IMR-90 (cell line): ENCODE measurements at regions not wholly inside any gene's neighbourhood (a gene's known extent, or its start where the extent isn't known, plus 50 kb on each side); places are given as distances from the start of the nearest gene placed in this dataset.

Experiments used
- ATAC-seq: fragments of 200-7000 bp; cut with Tn5 transposase; 2 replicates; pipeline ENCODE4 v1.9.1; 2020; ENCODE audit warnings: low read depth, mild to moderate bottlenecking, moderate library complexity
- BruUV-seq: library from RNA; stranded (reverse); fragments of 400-500 nt; replicated peaks from 2 replicates; lab custom pipeline; 2021; lab: Mats Ljungman, UMichigan
- CTCF ChIA-PET: fragments of 300-600 bp; formaldehyde crosslinking; extraction: SDS; loops from one replicate; lab custom pipeline; 2021; ENCODE audit warnings: antibody characterized with exemption; lab: Yijun Ruan, JAX
- POLR2A ChIA-PET: fragments of 300-600 bp; sonication (Branson Sonifier 250); formaldehyde crosslinking; loops from one replicate; lab custom pipeline; 2022; ENCODE audit warnings: antibody characterized with exemption; ENCODE audit not compliant: unreplicated experiment; lab: Charles Lee
- DNase-seq: peaks from one replicate; pipeline ENCODE4 v3.0.0; 2013
- H2AFZ ChIP-seq: replicated peaks from 2 replicates; pipeline ENCODE3; 2013; ENCODE audit warnings: low read length, mild to moderate bottlenecking; ENCODE audit not compliant: poor library complexity
- H2AK5ac ChIP-seq: 2 replicates; pipeline ENCODE4 v1.6.1; 2013; ENCODE audit warnings: low read depth, low read length, inconsistent platforms
- H2AK9ac ChIP-seq: replicated peaks from 2 replicates; pipeline ENCODE3; 2013; ENCODE audit warnings: mild to moderate bottlenecking, low read depth, low read length, moderate library complexity; ENCODE audit not compliant: poor library complexity
- H2BK120ac ChIP-seq: 2 replicates; pipeline ENCODE4 v1.6.1; 2013; ENCODE audit warnings: low read depth, low read length, inconsistent platforms
- H2BK15ac ChIP-seq: 3 replicates; pipeline ENCODE4 v1.6.1; 2013; ENCODE audit warnings: low read depth, low read length, inconsistent platforms
- H2BK20ac ChIP-seq: 2 replicates; pipeline ENCODE4 v1.6.1; 2013; ENCODE audit warnings: low read depth, mild to moderate bottlenecking, inconsistent platforms, low read length, moderate library complexity
- H2BK5ac ChIP-seq: 2 replicates; pipeline ENCODE4 v1.6.1; 2013; ENCODE audit warnings: mild to moderate bottlenecking, low read depth, low read length, inconsistent platforms; ENCODE audit not compliant: poor library complexity, severe bottlenecking
- H3K14ac ChIP-seq: replicated peaks from 2 replicates; pipeline ENCODE4 v1.6.1; 2013; ENCODE audit warnings: low read depth, low read length, inconsistent platforms
- H3K18ac ChIP-seq: 2 replicates; pipeline ENCODE4 v1.6.1; 2013; ENCODE audit warnings: low read depth, low read length, control low read depth
- H3K23ac ChIP-seq: 2 replicates; pipeline ENCODE4 v1.6.1; 2013; ENCODE audit warnings: low read depth, low read length, inconsistent platforms
- H3K27ac ChIP-seq: 2 replicates; pipeline ENCODE4 v1.5.1; 2013; ENCODE audit warnings: mild to moderate bottlenecking, control low read depth, low read length; ENCODE audit not compliant: insufficient read depth
- H3K27me3 ChIP-seq: 2 replicates; pipeline ENCODE4 v1.6.1; 2013; ENCODE audit warnings: low read length; ENCODE audit not compliant: control insufficient read depth, insufficient read depth
- H3K36me3 ChIP-seq: 2 replicates; pipeline ENCODE4 v1.6.1; 2013; ENCODE audit warnings: low read length, mixed read lengths; ENCODE audit not compliant: control insufficient read depth, insufficient read depth
- H3K4ac ChIP-seq: 2 replicates; pipeline ENCODE4 v1.6.1; 2013; ENCODE audit warnings: low read depth, low read length, inconsistent platforms
- H3K4me1 ChIP-seq: 2 replicates; pipeline ENCODE4 v1.6.1; 2013; ENCODE audit warnings: low read length, mixed read lengths; ENCODE audit not compliant: control insufficient read depth, insufficient read depth
- H3K4me2 ChIP-seq: 2 replicates; pipeline ENCODE4 v1.6.1; 2013; ENCODE audit warnings: low read depth, mild to moderate bottlenecking, control low read depth, low read length, moderate library complexity
- H3K4me3 ChIP-seq: 2 replicates; pipeline ENCODE4 v1.5.1; 2013; ENCODE audit warnings: low read depth, mild to moderate bottlenecking, control low read depth, low read length, moderate library complexity; ENCODE audit not compliant: insufficient read depth
- H3K56ac ChIP-seq: 2 replicates; pipeline ENCODE4 v1.6.1; 2013; ENCODE audit warnings: low read length, inconsistent platforms; ENCODE audit not compliant: insufficient read depth; ENCODE audit errors: extremely low read depth
- H3K79me1 ChIP-seq, 2 experiments: 2 replicates each; pipeline ENCODE4 v1.6.1; 2013; ENCODE audit warnings: low read length in 2 of 2, inconsistent platforms in 1 of 2, low read depth in 1 of 2
- H3K9ac ChIP-seq: 2 replicates; pipeline ENCODE4 v1.6.1; 2013; ENCODE audit warnings: low read depth, low read length, control low read depth
- H3K9me1 ChIP-seq: 2 replicates; pipeline ENCODE4 v1.6.1; 2013; ENCODE audit warnings: low read length, inconsistent platforms; ENCODE audit not compliant: insufficient read depth
- H3K9me3 ChIP-seq: 2 replicates; pipeline ENCODE4 v1.6.1; 2013; ENCODE audit warnings: low read length; ENCODE audit not compliant: control insufficient read depth, insufficient read depth
- H4K20me1 ChIP-seq: 2 replicates; pipeline ENCODE4 v1.6.1; 2013; ENCODE audit warnings: low read length, inconsistent platforms; ENCODE audit not compliant: insufficient read depth
- H4K5ac ChIP-seq: 2 replicates; pipeline ENCODE4 v1.6.1; 2013; ENCODE audit warnings: mild to moderate bottlenecking, low read depth, low read length, control low read depth
- H4K8ac ChIP-seq, 2 experiments: 2 replicates each; pipeline ENCODE4 v1.6.1; 2013; ENCODE audit warnings: low read depth in 2 of 2, low read length in 2 of 2, control low read depth in 1 of 2, inconsistent platforms in 1 of 2
- H4K91ac ChIP-seq: 2 replicates; pipeline ENCODE4 v1.6.1; 2013; ENCODE audit warnings: low read depth, low read length, inconsistent platforms; ENCODE audit not compliant: insufficient read depth
- BHLHE40 ChIP-seq: fragments of 150-350 bp; IDR thresholded peaks from 2 replicates; pipeline ENCODE4 v1.6.1; 2016; ENCODE audit warnings: mild to moderate bottlenecking, low read depth, low read length
- CEBPB ChIP-seq: IDR thresholded peaks from 2 replicates; pipeline ENCODE4 v1.6.1; 2012; ENCODE audit warnings: low read depth, low read length, improper control_type of control experiment
- CHD1 ChIP-seq: IDR thresholded peaks from 2 replicates; pipeline ENCODE4 v1.6.1; 2012; ENCODE audit warnings: low read depth, low read length, improper control_type of control experiment
- CTCF ChIP-seq: conservative IDR thresholded peaks from 2 replicates; pipeline ENCODE4 v1.5.1; 2012; ENCODE audit warnings: mild to moderate bottlenecking, low read depth, low read length, improper control_type of control experiment
- FOS ChIP-seq: fragments of 150-350 bp; IDR thresholded peaks from 2 replicates; pipeline ENCODE4 v1.6.1; 2016; ENCODE audit warnings: low read depth, low read length
- MAZ ChIP-seq: IDR thresholded peaks from 2 replicates; pipeline ENCODE4 v1.6.1; 2012; ENCODE audit warnings: low read depth, mild to moderate bottlenecking, low read length, improper control_type of control experiment, moderate library complexity, borderline replicate concordance
- MXI1 ChIP-seq: IDR thresholded peaks from 2 replicates; pipeline ENCODE4 v1.6.1; 2012; ENCODE audit warnings: low read depth, mild to moderate bottlenecking, low read length, moderate library complexity, borderline replicate concordance
- NFE2L2 ChIP-seq: fragments of 150-350 bp; IDR thresholded peaks from 2 replicates; pipeline ENCODE4 v1.6.1; 2016; ENCODE audit warnings: low read depth, mild to moderate bottlenecking, low read length
- POLR2A ChIP-seq: IDR thresholded peaks from 2 replicates; pipeline ENCODE4 v1.6.1; 2012; ENCODE audit warnings: mild to moderate bottlenecking, low read depth, low read length
- RAD21 ChIP-seq: IDR thresholded peaks from 2 replicates; pipeline ENCODE4 v1.6.1; 2012; ENCODE audit warnings: low read length, improper control_type of control experiment
- RCOR1 ChIP-seq: IDR thresholded peaks from 2 replicates; pipeline ENCODE4 v1.6.1; 2012; ENCODE audit warnings: mild to moderate bottlenecking, low read length, improper control_type of control experiment; ENCODE audit not compliant: insufficient replicate concordance
- RFX5 ChIP-seq: IDR thresholded peaks from 2 replicates; pipeline ENCODE4 v1.8.0; 2012; ENCODE audit warnings: low read depth, mild to moderate bottlenecking, low read length, moderate library complexity
- WGBS, 2 experiments: methylation state at CpG; one replicate each; pipeline versions ENCODE4 v1.1.5 to v1.1.7; 2013; ENCODE audit warnings: missing lambda C conversion rate in 2 of 2; ENCODE audit not compliant: insufficient read length in 1 of 2; ENCODE audit errors: extremely low coverage in 2 of 2; 5-methylcytosine and 5-hydroxymethylcytosine counted together
- dilution Hi-C: fragments of 300-500 bp; cut with HindIII; formaldehyde crosslinking; loops from one replicate; pipeline ENCODE4 v1.14.3; 2018; ENCODE audit warnings: low sequenced_read_pairs; ENCODE audit not compliant: unreplicated experiment
- in situ Hi-C: fragments of 300-500 bp; cut with MboI; formaldehyde crosslinking; loops from 3 replicates; pipeline ENCODE4 v1.14.3; 2019; ENCODE audit warnings: low sequenced_read_pairs, inconsistent platforms, mixed read lengths
- intact Hi-C: fragments of 100-400 bp; cut with micrococcal nuclease; formaldehyde crosslinking; loops from 2 replicates; pipeline ENCODE4 v1.10.0; 2022
- TF ChIP-seq, protein P1 (sequence below): fragments of 150-350 bp; IDR thresholded peaks from 2 replicates; pipeline ENCODE4 v1.6.1; 2017; ENCODE audit warnings: mild to moderate bottlenecking, antibody characterized with exemption, low read length, low read depth

- Histone ChIP-seq H3K4me2 (no peak overlapping the region), H3K18ac (no peak overlapping the region), H3K56ac (no peak overlapping the region), H3K27ac (no peak overlapping the region), H3K9me1 (no peaks in the 10 kb centered on the region), H3K23ac (no peak overlapping the region), H3K4ac (no peak overlapping the region), H2BK15ac (no peak overlapping the region), H3K27me3 (no peaks in the 10 kb centered on the region), H4K8ac (no peak overlapping the region), H2AK5ac (no peak overlapping the region), H4K20me1 (no peaks in the 10 kb centered on the region), H3K9ac (no peak overlapping the region), H4K5ac (no peak overlapping the region), H2BK5ac (no peak overlapping the region), H3K9me3 (peaks cover 2% of the 10 kb centered on the region; the same call in 1 of the 2 replicates), H2AFZ (no peak overlapping the region), H2AK9ac (no peak overlapping the region), H3K4me3 (no peak overlapping the region), H3K4me1 (no peaks in the 10 kb centered on the region), H3K36me3 (no peaks in the 10 kb centered on the region), H4K91ac (no peak overlapping the region), H3K14ac (no peak overlapping the region), H2BK20ac (no peak overlapping the region), H3K79me1 (no peaks in the 10 kb centered on the region), H2BK120ac (no peak overlapping the region)
- dilution Hi-C loops, result no loop called here
- WGBS, 2 experiments, result no CpG with 5 or more reads among the region's 2 CpGs
- no TSS peak for BruUV-seq
- in situ Hi-C loops, result no loop called here
- ChIA-PET POLR2A (no interaction called here), CTCF (no interaction called here)
- intact Hi-C loops, result no loop called here
- no peak for DNase-seq
- TF ChIP-seq BHLHE40 (no peak), RFX5 (no peak), CHD1 (no peak), RCOR1 (no peak), CTCF (no peak), MXI1 (no peak), CEBPB (no peak), FOS (no peak), NFE2L2 (no peak), RAD21 (no peak), POLR2A (no peak), MAZ (no peak)
- TF ChIP-seq, protein P1, sequence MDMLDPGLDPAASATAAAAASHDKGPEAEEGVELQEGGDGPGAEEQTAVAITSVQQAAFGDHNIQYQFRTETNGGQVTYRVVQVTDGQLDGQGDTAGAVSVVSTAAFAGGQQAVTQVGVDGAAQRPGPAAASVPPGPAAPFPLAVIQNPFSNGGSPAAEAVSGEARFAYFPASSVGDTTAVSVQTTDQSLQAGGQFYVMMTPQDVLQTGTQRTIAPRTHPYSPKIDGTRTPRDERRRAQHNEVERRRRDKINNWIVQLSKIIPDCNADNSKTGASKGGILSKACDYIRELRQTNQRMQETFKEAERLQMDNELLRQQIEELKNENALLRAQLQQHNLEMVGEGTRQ, result no peak
- ATAC-seq, result no peak
Observed at GRCh38 chr6:94184666-94185464, 765.5 kb upstream of the EPHA7 start.
